ENCODE measurements at regions not wholly inside any gene's neighbourhood (a gene's known extent, or its start where the extent isn't known, plus 50 kb on each side); places are given as distances from the start of the nearest gene placed in this dataset.

- Histone ChIP-seq H3K9me3 (no peaks in the 10 kb centered on the region), H3K4me3 (no peak overlapping the region), H3K27me3 (no peaks in the 10 kb centered on the region), H3K4me1 (no peaks in the 10 kb centered on the region), H3K36me3 (no peaks in the 10 kb centered on the region), H3K27ac (no peak overlapping the region)
- TF ChIP-seq POLR2A (IDR thresholded peaks at IDR 0.05) (no peak), CTCF (IDR thresholded peaks at IDR 0.05) (no peak)
- peak in 1 of 3 donors; percentile 10 for DNase-seq
These were observed 134.7 kb upstream of the TCERG1L start for GRCh38 chr10:131446171-131446570.

- Histone ChIP-seq H3K27me3 (no peaks in the 10 kb centered on the region), H3K27ac (no peak overlapping the region), H3K9me3 (no peaks in the 10 kb centered on the region), H3K36me3 (no peaks in the 10 kb centered on the region), H3K4me3 (no peak overlapping the region), H3K4me1 (no peaks in the 10 kb centered on the region)
- no peak for DNase-seq
- TF ChIP-seq POLR2A (IDR thresholded peaks at IDR 0.05) (no peak), CTCF (IDR thresholded peaks at IDR 0.05) (no peak)
These were observed 136.7 kb upstream of the TCERG1L start for GRCh38 chr10:131448171-131448570.

DNA sequence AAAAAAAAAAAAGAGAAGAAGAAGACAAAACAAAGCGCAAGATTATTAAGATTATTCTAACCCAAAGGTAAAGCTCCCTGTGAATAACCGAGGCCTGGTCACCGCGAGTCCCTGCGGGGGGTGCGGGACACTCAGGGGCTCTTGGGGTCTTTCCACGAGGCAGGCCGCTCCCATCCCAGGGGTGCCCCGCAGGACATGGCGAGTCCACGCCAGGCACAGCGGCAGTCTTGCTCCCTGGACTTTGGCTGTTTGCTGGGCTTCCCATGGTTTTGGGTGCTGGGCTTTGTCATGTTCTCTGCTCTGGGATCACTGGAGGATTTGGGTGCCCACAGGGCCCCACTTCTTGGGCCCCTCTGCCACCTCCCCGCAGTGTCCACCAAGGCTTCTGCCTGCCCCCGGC is 137.4 kb upstream of the TCERG1L start:
- Histone ChIP-seq H3K4me3 (no peak overlapping the region), H3K9me3 (no peaks in the 10 kb centered on the region), H3K36me3 (no peaks in the 10 kb centered on the region), H3K4me1 (no peaks in the 10 kb centered on the region), H3K27me3 (no peaks in the 10 kb centered on the region), H3K27ac (no peak overlapping the region)
- DNase-seq, result peak in 2 of 3 donors; percentile 2 to 27
- TF ChIP-seq CTCF (IDR thresholded peaks at IDR 0.05) (no peak), POLR2A (IDR thresholded peaks at IDR 0.05) (no peak)

- no peak overlapping the region for H3K4me3 ChIP-seq
- H3K27me3 ChIP-seq, result no peaks in the 10 kb centered on the region
- H3K27ac ChIP-seq, result no peak overlapping the region
- H3K36me3 ChIP-seq, result no peaks in the 10 kb centered on the region
- DNase-seq, result peak in 1 of 3 donors; percentile 9
- H3K4me1 ChIP-seq, result no peaks in the 10 kb centered on the region
- no peaks in the 10 kb centered on the region for H3K9me3 ChIP-seq
- TF ChIP-seq POLR2A (IDR thresholded peaks at IDR 0.05), result no peak
- TF ChIP-seq CTCF (IDR thresholded peaks at IDR 0.05), result no peak
These were observed 138.8 kb upstream of the TCERG1L start for GRCh38 chr10:131450216-131450765.

DNA sequence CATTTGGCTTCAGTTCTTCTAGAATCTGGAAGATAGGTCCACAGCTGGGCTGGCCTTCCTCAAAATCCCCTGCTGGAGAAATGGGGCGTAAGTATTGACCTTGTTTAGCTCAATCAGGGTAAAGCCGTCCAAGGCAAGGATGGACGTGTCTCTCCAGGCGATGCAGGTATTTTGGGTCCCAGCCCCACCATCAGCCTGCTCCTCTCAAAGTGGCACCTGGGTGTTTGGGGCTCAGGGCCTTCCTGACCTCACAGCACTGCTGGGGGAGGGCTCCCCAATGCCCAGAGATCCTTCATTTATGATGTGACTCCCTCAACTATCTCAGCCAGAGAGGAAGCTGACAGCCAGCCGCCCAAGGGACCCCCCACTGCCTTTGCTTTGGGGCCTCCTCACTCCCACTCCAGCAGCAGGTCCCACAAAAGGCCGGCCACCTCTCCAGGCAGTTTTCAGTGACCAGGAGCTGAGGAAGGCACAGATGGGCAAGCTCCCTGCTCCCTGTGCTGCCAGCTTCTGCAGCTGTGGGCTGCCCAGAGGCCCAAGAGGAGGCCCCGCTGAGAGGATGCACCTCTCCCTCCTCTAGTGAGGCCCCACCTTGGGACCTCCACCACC is 140.0 kb upstream of the TCERG1L start:
- Histone ChIP-seq H3K27ac (no peak overlapping the region), H3K4me1 (no peaks in the 10 kb centered on the region), H3K9me3 (no peaks in the 10 kb centered on the region), H3K27me3 (no peaks in the 10 kb centered on the region), H3K4me3 (no peak overlapping the region), H3K36me3 (no peaks in the 10 kb centered on the region)
- DNase-seq, result no peak
- no peak for TF ChIP-seq POLR2A (IDR thresholded peaks at IDR 0.05)
- no peak for TF ChIP-seq CTCF (IDR thresholded peaks at IDR 0.05)

Data from Peyer's patch (tissue), 4 donors.